ENCODE measurements at regions not wholly inside any gene's neighbourhood (a gene's known extent, or its start where the extent isn't known, plus 50 kb on each side); places are given as distances from the start of the nearest gene placed in this dataset.
"Not testable (repeated sequence)": the region's sequence is repeated elsewhere in the genome, so short reads cannot be mapped to it uniquely, and the experiment has no call there.

DNA sequence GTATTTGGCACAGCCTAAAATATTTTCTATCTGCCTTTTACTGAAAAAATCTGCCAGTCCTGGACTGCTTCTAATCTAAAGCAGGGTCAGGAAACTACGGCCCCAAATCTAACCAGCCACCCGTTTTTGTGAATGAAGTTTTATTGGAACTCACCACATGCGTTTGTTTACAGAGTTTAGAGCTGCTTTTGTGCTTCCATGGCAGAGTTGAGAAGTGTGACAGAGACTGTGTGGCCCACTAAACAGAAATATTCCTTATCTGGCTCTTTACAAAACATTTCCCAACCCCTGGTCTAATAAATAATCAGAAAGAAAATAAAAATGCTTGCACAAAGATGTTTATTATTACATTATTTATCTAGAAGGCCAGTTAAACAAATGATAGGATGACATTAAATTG is 110.2 kb downstream of the COPRS start:
- no peak for DNase-seq (ENCODE audit: low read depth)

DNA sequence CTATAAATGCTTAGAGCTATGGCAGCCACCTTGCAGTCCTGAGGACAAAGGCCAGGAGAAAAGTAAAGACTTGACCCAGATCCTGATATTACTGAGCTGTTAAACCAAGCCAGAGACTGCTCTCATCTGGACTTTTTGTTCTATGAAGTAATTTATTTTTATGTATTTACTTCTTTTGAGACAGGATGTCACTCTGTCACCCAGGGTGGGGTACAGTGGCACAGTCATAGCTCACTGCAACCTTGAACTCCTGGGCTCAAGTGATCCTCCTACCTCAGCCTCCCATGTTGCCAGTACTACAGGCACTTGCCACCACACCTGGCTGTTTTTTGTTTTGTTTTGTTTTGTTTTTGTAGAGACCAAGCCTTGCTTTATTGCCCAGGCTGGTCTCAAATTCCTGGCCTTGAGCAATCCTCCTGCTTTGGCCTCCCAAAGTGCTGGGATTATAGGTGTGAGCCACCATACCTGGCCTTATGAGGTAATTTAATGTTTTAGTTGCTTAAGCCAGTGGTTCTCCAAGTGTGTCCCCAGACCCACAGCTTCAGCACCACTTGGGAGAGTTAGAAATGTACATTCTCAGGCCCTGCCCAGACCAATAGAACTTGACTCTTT is 112.1 kb downstream of the COPRS start:
- DNase-seq (ENCODE audit: low read depth), result no peak

DNA sequence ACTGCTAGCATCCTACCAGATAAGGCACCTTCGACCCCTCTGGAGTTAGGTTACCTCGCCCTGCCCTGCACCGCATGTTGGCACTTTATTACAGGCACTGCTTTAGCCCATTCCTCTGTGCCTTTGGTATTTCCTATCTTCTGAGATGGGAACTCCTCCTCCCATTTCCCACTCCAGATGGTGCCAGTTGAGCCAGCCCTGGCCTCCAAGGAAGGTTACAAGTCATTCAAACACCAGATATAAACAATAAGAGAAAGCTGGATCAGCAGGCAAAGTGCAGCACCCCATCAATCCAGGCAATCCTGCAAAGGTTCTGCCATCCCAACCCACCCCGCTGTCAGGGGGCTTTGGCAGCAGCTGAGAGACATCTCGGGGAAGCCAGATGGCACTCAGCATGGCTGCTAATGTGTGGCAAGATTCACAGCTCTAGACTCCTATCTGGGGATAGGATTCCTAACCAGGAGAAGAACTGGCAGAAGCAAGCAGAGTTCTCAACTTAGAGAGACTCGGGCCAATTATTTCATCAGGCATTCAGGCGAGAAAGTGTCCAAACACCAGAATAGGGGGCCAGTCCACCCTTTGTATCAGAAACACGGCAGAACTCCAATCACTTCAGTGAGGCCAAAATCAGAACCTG is 113.0 kb downstream of the COPRS start:
- DNase-seq (ENCODE audit: low read depth), result no peak

DNA sequence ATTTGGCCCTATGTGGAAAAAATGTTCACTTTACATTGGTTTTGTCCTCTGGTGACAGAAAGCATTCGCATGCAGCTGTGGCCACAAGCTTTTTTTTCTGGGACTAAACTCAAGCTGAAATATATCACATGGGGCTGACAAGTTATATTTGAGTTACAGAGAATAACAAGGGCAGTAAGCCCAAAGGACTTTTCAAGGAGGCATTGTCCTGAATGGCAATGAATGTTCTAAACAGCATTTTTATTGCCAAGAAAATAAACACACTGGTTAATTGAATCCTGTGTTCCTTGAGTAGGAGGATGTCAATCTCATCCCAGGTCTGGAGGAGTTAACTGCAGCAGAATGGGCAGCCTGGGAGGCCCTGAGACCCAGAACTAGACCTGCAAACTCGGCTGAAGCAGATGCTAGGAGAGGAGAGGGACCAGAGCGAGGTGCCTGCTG is 114.5 kb downstream of the COPRS start:
- DNase-seq (ENCODE audit: low read depth), result no peak

DNA sequence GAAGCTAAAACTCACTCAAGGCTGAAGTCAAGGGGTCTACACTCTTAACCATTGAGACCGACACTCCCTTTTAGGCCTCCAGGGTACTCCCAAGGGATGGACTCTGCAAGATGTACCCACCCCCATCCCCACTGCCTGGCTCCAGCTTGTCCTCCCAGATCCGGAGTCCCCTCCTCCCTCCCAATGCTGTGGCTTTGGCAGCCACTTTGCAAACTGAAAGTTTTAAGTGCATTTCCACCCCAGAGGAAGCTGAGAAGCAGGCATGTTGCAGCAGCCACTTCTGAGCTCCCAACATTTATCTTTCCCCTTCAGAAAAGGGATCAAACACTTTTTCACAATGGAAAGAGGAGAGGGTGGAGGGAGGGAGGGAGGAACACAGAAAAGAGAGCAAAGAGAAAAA is 115.2 kb downstream of the COPRS start:
- no peak for DNase-seq (ENCODE audit: low read depth)

DNA sequence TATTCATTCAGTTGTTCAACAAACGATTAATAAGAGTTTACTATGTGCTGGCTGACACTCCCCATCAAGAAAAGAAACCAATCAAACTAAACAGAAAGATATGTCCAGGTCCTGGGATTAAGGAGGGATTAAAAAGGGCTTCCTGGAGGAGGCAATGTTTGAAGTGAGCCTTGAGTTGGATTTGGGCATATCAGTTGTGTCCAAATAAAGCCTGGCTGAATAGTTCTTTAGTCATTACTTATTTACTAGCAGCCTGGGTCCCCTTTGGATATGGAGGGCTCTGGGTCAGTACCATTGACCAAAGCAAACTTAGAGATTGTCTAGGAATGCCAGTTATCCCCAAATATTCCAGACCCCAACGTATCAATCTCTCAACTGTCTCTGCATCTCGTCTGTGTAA is 117.7 kb downstream of the COPRS start:
- DNase-seq (ENCODE audit: low read depth), result no peak

DNA sequence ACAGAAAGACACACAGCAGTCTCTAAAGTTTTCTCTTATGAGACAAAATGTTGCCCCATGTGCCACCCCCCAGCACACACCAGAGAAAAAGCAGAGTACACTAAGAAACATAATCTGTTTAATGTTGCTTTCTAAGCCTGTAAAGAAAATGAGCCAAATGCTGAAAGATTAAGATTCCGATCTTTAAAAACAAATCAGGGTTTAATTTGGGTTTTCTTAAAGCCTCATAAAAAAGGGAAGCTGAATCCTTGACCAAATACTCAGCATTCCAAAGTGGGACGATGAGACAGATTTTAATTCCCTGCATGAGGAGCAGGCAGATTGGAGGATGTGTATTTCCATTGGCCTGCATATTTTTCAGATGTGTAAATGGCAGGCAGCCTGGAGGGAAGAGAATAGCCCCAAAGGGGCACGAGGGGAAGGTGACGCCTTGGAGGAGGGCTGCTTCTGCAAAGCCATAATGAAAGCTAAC is 118.4 kb downstream of the COPRS start:
- DNase-seq (ENCODE audit: low read depth), result peak; percentile 90

DNA sequence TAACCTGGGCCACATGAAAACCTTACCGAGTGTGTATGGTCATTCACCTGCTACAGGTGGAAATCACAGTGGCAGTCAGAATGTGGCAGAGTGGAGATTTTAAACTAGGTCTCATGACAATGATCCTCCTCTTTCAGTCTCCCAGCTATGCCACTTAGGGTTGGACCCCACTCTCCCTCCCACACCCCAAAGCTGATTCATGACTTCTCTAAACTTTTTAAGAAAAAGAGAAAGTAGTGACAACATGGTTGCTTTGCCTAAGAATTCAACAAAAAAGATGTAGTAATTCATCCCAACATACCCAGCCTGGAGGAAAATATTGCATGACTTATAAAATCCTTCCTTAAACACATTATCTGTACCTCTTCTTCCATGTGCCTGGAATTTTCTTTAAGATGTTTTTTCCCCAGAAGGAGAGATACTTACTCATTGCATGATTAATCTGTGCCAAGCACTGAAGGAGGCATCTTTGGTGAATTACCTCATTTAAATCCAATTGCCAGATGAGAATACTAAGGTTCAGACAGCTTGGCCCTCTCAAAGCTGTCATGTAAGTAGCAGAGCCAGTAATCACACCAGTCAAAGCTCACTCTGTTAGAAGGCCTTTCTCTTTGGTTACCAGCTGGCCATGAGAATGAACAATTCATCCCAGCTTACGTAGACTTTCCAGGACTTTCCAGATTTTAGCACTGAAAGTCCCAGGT is 119.9 kb downstream of the COPRS start:
- peak; percentile 50 for DNase-seq (ENCODE audit: low read depth)

DNA sequence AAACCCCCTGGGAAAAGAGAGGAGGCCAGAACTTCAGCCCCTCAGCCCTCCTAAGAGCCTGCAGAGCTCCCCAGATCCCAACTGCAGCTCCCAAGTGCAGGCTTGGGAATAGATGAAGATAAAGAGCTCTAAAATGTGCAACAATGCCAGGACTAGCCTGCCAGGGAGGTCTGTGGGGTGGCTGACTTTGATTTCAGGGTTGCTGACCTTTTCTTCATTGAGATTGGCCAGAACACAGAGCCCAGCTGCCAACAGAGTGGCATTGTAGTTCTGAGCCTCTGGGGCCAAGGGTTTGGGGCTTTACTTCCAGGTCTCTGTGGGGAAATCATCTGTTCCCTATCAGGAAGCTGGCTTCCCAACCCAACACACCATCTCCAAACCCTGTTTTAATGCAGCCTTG is 120.6 kb downstream of the COPRS start:
- DNase-seq (ENCODE audit: low read depth), result no peak

DNA sequence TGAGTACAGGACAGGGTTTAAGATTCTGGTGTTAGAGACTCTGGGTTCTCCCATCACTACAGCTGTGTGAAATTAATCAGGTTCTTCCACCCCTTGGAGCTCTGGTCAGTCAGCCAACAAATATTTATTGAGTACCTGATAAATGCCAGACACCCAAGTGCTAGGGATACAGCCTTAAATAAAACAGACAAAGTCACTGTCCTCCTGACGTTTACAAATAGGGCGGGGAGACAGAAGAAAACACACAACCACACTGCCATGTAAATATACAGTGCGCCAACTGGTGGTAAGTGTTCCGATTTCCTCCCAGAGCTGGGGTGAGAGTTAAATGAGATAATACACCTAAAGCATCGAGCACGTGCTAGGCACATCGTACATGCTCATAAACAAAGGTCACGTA is 121.0 kb downstream of the COPRS start:
- DNase-seq (ENCODE audit: low read depth), result no peak

DNA sequence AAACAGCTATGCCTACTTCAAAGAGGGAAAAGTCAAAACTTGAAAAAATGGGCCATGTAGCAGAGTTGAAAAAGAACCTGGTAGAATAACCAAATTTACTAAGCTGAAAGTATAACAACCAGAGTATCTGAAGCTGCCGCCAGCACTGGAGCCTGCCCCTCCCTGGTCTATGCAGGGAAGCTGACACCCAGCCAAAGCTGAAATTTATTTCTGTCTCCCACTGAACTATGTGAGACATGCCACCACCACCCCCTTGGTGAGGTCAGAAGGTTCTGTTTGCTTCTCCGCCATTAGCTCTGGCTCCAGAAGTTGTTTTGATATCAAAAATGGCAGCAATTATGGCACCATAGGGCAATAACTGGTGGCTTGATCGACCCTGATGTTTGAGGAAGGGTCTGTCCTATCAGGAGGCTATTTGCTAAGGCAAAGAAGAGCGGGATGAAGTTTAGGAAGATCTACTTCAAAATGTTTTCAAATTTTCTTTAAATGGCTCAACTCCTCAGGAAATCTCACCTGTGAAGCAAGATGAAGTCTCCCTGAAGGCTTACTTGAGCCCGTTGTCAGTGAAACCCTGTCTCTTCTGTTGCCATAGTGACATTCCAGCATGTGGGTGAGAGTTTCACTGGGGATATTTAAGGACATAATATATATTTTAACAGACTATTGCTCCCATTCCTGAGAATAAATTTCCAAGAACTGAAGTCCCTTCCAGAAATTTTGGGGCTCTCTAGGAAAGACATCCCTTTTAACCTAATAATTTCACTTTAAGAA is 122.0 kb downstream of the COPRS start:
- DNase-seq (ENCODE audit: low read depth), result no peak

DNA sequence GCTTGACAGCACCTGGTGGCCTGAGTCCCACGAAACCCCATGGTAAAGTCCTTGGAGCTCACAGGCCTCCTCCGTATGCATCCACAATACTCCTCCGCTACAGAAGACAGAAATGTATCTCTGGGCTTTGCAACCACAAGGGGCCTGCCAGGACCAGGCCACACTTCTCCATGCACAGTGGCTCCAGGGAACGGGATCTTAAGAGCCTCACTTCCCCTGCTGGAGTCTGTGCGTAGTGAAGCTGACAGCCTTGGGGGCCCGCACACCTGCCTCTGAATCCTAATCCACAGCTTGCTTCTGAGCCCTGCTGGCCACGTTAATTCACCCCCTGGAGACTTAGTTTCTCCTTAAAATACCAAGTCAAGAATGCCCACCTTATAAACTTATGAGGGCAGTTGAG is 125.7 kb downstream of the COPRS start:
- DNase-seq (ENCODE audit: low read depth), result no peak

DNA sequence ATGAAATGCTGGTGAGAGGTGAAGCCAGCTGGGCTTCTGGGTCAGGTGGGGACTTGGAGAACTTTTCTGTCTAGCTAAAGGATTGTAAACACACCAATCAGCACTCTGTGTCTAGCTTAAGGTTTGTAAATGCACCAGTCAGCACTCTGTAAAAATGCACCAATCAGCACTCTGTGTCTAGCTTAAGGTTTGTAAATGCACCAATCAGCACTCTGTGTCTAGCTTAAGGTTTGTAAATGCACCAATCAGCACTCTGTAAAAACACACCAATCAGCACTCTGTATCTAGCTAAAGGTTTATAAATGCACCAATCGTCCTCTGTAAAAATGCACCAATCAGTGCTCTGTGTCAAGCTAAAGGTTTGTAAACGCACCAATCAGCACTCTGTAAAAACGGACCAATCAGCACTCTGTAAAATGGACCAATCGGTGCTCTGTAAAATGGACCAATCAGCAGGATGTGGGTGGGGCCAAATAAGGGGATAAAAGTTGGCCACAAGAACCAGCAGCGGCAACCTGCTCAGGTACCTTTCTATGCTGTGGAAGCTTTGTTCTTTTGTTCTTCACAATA is 127.4 kb downstream of the COPRS start:
- not testable (repeated sequence) for DNase-seq (ENCODE audit: low read depth)

DNA sequence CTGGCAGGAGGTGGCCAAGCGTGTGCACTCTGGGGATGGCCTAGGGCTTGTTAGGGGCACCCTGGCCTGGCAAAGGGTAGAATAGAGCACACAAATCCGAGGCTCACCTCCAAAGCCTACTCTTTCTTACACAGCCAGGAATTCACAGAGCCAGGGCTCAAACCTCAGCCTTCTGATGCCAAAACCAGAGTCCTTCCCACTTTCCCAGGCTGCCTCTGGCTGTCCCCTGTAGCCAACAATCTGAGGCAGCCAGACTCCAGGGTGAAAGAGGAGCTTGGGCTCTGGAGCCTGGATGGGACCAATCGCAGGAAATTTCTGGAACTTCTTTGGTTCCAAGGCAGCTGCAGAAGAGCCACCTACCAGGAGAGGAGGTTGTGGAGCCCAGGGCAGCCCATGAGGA is 127.9 kb downstream of the COPRS start:
- no peak for DNase-seq (ENCODE audit: low read depth)

DNA sequence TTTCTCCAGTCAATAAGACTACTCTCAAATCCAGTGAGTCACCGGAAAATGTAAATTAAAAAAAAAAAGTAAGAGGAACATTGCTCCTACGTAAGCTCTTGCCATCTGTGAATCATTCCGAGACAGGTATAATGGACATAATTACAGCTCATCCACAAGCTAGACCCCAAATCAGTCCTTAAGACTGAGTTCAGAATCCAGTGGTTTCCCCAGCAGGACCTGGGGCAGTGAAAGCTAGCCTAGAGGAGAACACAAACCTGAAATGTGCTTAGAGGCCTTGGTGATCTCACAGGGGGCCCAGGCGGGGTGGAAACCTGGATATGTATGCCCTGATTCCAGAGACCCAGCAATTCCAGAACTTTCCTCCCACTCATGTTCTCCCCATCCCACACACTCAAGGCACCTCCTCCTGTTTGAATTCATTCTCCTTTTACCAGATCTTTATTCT is 132.0 kb downstream of the COPRS start:
- DNase-seq (ENCODE audit: low read depth), result peak; percentile 15

DNA sequence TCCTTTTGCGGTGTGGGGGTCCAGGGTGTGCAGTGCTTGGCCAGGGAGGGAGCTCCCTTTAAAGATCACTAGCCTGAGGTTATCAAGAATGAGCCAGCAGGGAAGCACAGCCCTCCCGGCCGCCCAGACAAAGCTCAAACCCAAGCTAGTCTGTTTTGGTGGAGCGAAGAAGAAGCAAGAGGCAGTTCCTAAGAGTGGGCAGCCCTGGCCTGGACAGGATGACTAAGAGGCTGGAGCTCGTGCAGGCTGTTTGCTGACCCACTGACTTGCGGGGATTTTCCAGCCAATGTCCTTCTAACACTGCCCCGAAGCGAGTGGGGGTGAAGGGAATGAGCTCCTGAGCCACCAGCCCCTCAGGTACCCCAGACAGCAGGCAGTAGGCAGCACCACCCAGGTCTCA is 134.4 kb downstream of the COPRS start:
- no peak for DNase-seq (ENCODE audit: low read depth)

DNA sequence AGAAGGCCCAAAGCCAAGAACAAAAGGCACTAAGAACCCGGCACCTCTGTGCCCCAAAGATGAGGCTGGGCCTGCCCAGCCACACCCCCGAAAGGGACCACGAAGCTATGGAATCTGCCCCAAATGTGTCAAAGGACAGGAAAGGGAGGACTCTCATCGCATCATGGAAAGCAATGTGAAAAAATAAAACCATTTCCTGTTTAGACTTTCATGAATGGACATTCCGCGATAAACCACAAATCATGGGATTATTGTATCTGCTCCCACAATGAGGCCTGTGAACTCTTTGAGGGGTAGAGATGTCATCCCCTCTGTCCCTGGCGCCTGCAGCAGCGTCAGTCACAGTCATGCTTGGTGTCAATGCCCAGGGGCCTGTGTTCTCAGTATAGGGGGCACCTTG is 135.0 kb downstream of the COPRS start:
- peak; percentile 32 for DNase-seq (ENCODE audit: low read depth)

DNA sequence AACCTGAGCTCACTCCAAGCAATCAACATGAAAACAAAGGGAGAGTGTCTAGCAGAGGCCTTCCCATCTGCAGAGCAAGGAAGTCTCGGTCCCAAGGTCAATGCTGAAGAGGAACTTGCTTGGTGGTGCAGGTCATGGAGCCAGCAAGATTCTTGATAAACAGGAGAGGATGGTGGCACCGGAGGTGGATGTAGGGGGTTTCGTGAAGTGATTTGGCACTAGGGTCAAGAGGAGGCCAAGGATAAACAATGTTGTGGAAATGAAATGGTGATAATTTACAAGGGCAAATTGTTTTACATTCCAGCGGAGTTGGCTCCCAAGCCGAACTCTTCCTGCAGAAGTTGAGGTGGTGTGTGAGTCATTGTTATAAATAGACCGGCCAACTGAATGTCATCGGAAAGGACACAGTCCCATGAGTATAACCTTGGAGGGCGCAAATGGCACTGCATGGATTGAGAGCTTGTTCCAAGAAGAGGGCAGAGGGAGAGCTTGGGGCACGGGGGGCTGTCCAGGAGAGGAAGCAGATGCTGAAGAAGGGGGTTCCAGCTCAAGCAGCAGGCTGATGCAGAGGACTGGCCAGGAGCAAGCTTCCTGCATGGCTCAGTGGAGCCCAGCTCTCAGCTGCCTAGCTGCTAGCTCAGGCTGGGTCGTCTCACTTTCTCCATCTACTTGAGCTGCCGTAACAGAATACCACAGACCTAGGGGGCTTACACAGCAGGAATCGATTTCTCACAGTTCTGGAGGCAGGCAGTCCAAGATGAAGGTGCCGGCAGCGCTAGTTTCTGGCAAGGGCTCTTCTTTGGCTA is 136.6 kb downstream of the COPRS start:
- no peak for DNase-seq (ENCODE audit: low read depth)

DNA sequence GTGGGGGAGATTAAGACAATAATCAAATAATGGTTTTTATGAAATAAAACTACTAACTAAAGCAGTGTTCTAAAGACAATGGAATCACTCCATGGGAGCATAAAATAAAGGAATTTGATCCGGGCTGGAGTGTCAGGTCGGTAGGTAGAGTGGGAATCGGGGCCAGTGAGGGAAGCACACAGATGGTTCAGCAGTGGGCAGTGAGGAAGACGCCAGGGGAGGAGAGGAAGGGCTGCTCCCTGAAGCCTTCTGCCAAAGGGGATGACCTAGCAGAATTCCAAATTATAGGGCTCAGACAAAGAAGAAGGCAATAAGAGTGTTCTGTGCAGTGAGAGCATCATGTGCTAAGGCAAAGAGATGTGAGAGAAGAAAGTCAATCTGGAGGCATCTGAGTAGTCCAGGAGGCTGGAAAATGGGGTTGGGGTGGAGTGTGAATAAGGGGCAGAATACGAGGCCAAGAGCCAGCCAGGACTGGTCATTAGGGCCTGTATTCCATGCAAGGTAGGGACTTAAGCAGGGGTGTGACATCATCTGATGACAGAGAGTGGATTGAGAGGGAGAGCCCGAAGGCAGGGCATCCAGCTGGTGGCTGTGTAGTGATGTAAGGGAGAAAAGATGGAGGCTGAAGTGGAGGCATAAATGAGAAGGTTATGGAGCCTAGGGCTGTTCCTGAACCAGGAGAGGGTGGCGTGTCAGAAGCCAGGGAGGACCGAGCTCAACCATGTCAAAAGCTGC is 137.6 kb downstream of the COPRS start:
- no peak for DNase-seq (ENCODE audit: low read depth)

DNA sequence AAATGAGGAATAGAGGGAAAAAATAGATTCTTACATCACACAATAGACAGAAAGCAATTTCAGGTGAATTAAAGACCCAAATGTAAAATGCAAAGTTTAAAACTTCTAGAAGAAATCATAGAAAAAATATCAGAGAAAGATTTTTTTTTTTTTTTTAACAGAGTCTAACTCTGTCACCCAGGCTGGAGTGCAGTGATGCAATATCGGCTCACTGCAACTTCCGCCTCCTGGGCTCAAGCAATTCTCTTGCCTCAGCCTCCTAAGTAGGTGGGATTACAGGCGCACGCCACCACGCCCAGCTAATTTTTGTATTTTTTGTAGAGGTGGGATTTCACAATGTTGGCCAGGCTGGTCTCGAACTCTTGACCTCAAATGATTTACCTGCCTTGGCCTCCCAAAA is 141.8 kb downstream of the COPRS start:
- DNase-seq (ENCODE audit: low read depth), result not testable (repeated sequence)

DNA sequence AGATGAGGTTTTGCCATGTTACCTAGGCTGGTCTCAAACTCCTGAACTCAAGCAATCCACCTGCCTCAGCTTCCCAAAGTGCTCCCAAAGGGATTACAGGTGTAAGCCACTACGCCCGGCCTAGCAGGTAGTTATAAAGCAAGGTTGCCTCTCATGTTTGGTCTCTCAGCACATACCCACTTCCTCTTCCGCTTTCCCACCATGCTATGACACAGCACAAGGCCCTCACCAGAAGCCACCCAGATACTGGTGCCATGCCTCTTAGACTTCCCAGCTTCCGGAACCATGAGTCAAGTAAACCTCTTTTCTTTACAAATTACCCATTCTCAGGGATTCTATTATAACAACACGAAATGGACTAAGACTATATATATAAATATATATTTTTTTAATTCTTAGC is 143.6 kb downstream of the COPRS start:
- DNase-seq (ENCODE audit: low read depth), result no peak
